A673 (cell line): ENCODE measurements at regions not wholly inside any gene's neighbourhood (a gene's known extent, or its start where the extent isn't known, plus 50 kb on each side); places are given as distances from the start of the nearest gene placed in this dataset.

Experiments
- EZH2 ChIP-seq: fragments of 200-600 bp; sonication (generic); IDR thresholded peaks from 2 replicates; pipeline ENCODE4 v1.6.1; 2017; ENCODE audit warnings: borderline replicate concordance, low read depth, mild to moderate bottlenecking, mixed read lengths, antibody characterized with exemption, low read length; ENCODE audit not compliant: poor library complexity, severe bottlenecking
- TF ChIP-seq, protein P1 (sequence below): fragments of 300-800, 200-600 bp; sonication (generic); conservative IDR thresholded peaks from 2 replicates; pipeline ENCODE4 v1.5.1; 2017; ENCODE audit warnings: low read depth, mild to moderate bottlenecking, antibody characterized with exemption, low read length, moderate library complexity, mixed read lengths

DNA sequence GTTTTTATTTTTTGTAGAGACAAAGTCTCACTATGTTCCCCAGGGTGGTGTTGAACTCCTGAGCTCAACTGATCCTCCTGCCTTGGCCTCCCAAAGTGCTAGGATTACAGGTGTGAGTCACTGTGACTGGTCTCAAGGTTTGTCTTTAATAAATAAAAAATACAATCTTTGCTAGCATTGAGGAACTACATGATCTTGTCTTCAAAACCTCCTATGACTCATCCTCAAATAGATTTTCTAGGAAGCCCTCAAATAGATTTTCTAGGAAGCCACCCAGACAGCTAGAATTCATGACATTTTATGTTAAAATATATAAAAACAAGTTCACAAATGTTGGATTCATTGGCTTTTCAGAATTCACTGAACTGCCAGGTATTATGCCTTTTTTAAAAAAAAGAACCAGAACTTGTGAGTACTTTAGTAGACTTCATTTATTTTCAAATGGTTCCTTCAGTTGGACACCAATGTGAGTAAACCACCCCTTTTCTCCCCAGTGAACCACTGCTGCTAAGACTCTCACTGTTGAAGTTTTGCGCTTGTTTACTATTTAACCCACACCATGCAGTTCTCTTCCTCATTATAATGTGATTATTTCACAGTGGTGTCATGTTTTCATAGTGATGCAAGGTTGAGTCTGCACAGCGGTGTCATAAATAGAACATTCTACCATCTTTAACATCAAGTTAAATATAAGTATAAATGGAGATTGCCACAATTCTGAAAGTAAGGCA lies 303.9 kb downstream of the CASP12 start:
- TF ChIP-seq, protein P1, sequence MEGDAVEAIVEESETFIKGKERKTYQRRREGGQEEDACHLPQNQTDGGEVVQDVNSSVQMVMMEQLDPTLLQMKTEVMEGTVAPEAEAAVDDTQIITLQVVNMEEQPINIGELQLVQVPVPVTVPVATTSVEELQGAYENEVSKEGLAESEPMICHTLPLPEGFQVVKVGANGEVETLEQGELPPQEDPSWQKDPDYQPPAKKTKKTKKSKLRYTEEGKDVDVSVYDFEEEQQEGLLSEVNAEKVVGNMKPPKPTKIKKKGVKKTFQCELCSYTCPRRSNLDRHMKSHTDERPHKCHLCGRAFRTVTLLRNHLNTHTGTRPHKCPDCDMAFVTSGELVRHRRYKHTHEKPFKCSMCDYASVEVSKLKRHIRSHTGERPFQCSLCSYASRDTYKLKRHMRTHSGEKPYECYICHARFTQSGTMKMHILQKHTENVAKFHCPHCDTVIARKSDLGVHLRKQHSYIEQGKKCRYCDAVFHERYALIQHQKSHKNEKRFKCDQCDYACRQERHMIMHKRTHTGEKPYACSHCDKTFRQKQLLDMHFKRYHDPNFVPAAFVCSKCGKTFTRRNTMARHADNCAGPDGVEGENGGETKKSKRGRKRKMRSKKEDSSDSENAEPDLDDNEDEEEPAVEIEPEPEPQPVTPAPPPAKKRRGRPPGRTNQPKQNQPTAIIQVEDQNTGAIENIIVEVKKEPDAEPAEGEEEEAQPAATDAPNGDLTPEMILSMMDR: no peak
- no peak for TF ChIP-seq EZH2
